Small intestine (tissue), 7 donors: ENCODE measurements at regions not wholly inside any gene's neighbourhood (a gene's known extent, or its start where the extent isn't known, plus 50 kb on each side); places are given as distances from the start of the nearest gene placed in this dataset.

Experiments
- DNase-seq, 2 donors: peaks; one replicate each; pipeline versions ENCODE4 v3.0.0 to v3.0.0-alpha.2; 2013
- FAIRE-seq: peaks from 2 replicates; lab custom pipeline; 2012; peaks lifted over from hg19 to GRCh38; lab: Jason Lieb, UNC
- H3K27ac ChIP-seq, 3 donors: one replicate each; pipeline ENCODE4 v1.5.1; 2013; ENCODE audit warnings: low read length in 2 of 3, mild to moderate bottlenecking in 2 of 3, control low read depth in 1 of 3, inconsistent platforms in 1 of 3, low read depth in 1 of 3, moderate library complexity in 1 of 3
- H3K27me3 ChIP-seq, 3 donors: one replicate each; pipeline ENCODE4 v1.6.1; 2013; ENCODE audit warnings: low read length in 3 of 3, inconsistent platforms in 1 of 3; ENCODE audit not compliant: control insufficient read depth in 3 of 3, insufficient read depth in 3 of 3
- H3K36me3 ChIP-seq, 3 donors: one replicate each; pipeline ENCODE4 v1.6.1; 2013; ENCODE audit warnings: low read length in 3 of 3, inconsistent platforms in 1 of 3, low read depth in 1 of 3, mild to moderate bottlenecking in 1 of 3, moderate library complexity in 1 of 3; ENCODE audit not compliant: control insufficient read depth in 3 of 3, insufficient read depth in 2 of 3
- H3K4me1 ChIP-seq, 3 donors: one replicate each; pipeline ENCODE4 v1.6.1; 2013; ENCODE audit warnings: low read length in 2 of 3, inconsistent platforms in 1 of 3, low read depth in 1 of 3, mild to moderate bottlenecking in 1 of 3, moderate library complexity in 1 of 3; ENCODE audit not compliant: control insufficient read depth in 3 of 3, insufficient read depth in 2 of 3
- H3K4me3 ChIP-seq, 3 donors: one replicate each; pipeline ENCODE4 v1.5.1; 2013; ENCODE audit warnings: low read length in 3 of 3, control low read depth in 1 of 3, inconsistent platforms in 1 of 3, low read depth in 1 of 3, mild to moderate bottlenecking in 1 of 3, moderate library complexity in 1 of 3
- H3K9me3 ChIP-seq, 2 donors: one replicate each; pipeline ENCODE4 v1.6.1; 2013; ENCODE audit warnings: low read depth in 1 of 2, low read length in 1 of 2; ENCODE audit not compliant: control insufficient read depth in 2 of 2, insufficient read depth in 1 of 2
- WGBS, 3 donors: extraction: QIAGEN DNeasy Blood & Tissue Kit; methylation state at CpG; one replicate each; pipeline ENCODE4 v1.1.7; 2013; 5-methylcytosine and 5-hydroxymethylcytosine counted together
- donor health status: healthy with polysubstance abuse.
- donor health status: control.
- donor health status: control.
- donor health status: Bipolar disorder and iron deficiency.
- donor health status: healthy.

- H3K9me3 ChIP-seq, result no peaks in the 10 kb centered on the region
- no peak overlapping the region for H3K4me3 ChIP-seq
- DNase-seq, result no peak
- no peaks in the 10 kb centered on the region for H3K36me3 ChIP-seq
- no peak for FAIRE-seq
- no peak overlapping the region for H3K27ac ChIP-seq
- H3K4me1 ChIP-seq, result no peaks in the 10 kb centered on the region
- WGBS, 3 donors, result 27 to 50% (median 30%) methylated on average over 5 of the region's 5 CpGs
- no peaks in the 10 kb centered on the region for H3K27me3 ChIP-seq
Measured at GRCh38 chr18:1573732-1574131, 669.1 kb downstream of the ADCYAP1 start.

- H3K4me1 ChIP-seq, result no peaks in the 10 kb centered on the region
- FAIRE-seq (no peak), DNase-seq (no peak)
- H3K9me3 ChIP-seq, result no peaks in the 10 kb centered on the region
- no peak overlapping the region for H3K27ac ChIP-seq
- no peak overlapping the region for H3K4me3 ChIP-seq
- no peaks in the 10 kb centered on the region for H3K36me3 ChIP-seq
- H3K27me3 ChIP-seq, result no peaks in the 10 kb centered on the region
- WGBS, 3 donors, result 23 to 58% (median 27%) methylated on average over 3 of the region's 3 CpGs
Measured at GRCh38 chr18:1575084-1575483, 670.4 kb downstream of the ADCYAP1 start.

GRCh38 chr18:1578505-1578904, 673.8 kb downstream of the ADCYAP1 start:
- no peaks in the 10 kb centered on the region for H3K27me3 ChIP-seq
- FAIRE-seq (no peak), DNase-seq (no peak)
- H3K4me1 ChIP-seq, result no peaks in the 10 kb centered on the region
- 74 to 82% (median 82%) methylated on average over 6 of the region's 6 CpGs for WGBS, 3 donors
- no peaks in the 10 kb centered on the region for H3K36me3 ChIP-seq
- no peak overlapping the region for H3K4me3 ChIP-seq
- H3K27ac ChIP-seq, result no peak overlapping the region
- no peaks in the 10 kb centered on the region for H3K9me3 ChIP-seq

- DNase-seq (no peak), FAIRE-seq (no peak)
- no peaks in the 10 kb centered on the region for H3K27me3 ChIP-seq
- no peaks in the 10 kb centered on the region for H3K4me1 ChIP-seq
- H3K9me3 ChIP-seq, result no peaks in the 10 kb centered on the region
- 3 to 48% (median 21%) methylated on average over 1 of the region's 1 CpG for WGBS, 3 donors
- H3K4me3 ChIP-seq, result no peak overlapping the region
- H3K36me3 ChIP-seq, result no peaks in the 10 kb centered on the region
- H3K27ac ChIP-seq, result no peak overlapping the region
Measured at GRCh38 chr18:1581581-1581980, 676.9 kb downstream of the ADCYAP1 start.

GRCh38 chr18:1585881-1586488, 681.3 kb downstream of the ADCYAP1 start:
- Histone ChIP-seq H3K4me3 (no peak overlapping the region), H3K9me3 (no peaks in the 10 kb centered on the region), H3K27ac (no peak overlapping the region), H3K4me1 (no peaks in the 10 kb centered on the region), H3K27me3 (no peaks in the 10 kb centered on the region), H3K36me3 (no peaks in the 10 kb centered on the region)
- 2 to 5% (median 4%) methylated on average over 7 of the region's 7 CpGs for WGBS, 3 donors
- FAIRE-seq, result peak; percentile 44
- peak; percentile 19 to 21 for DNase-seq

GRCh38 chr18:1593091-1593490, 688.4 kb downstream of the ADCYAP1 start:
- FAIRE-seq (no peak), DNase-seq (no peak)
- Histone ChIP-seq H3K27ac (no peak overlapping the region), H3K4me3 (no peak overlapping the region), H3K36me3 (no peaks in the 10 kb centered on the region), H3K4me1 (no peaks in the 10 kb centered on the region), H3K27me3 (no peaks in the 10 kb centered on the region), H3K9me3 (no peaks in the 10 kb centered on the region)
- WGBS, 3 donors, result 39 to 72% (median 67%) methylated on average over 3 of the region's 3 CpGs

- DNase-seq (no peak), FAIRE-seq (no peak)
- H3K4me1 ChIP-seq, result no peaks in the 10 kb centered on the region
- H3K27ac ChIP-seq, result no peak overlapping the region
- no peak overlapping the region for H3K4me3 ChIP-seq
- H3K27me3 ChIP-seq, result no peaks in the 10 kb centered on the region
- 17 to 30% (median 29%) methylated on average over 1 of the region's 1 CpG for WGBS, 3 donors
- no peaks in the 10 kb centered on the region for H3K9me3 ChIP-seq
- H3K36me3 ChIP-seq, result no peaks in the 10 kb centered on the region
Measured at GRCh38 chr18:1595195-1595594, 690.5 kb downstream of the ADCYAP1 start.

- no peak for DNase-seq
Measured at GRCh38 chr18:1599196-1599595, 694.5 kb downstream of the ADCYAP1 start.

GRCh38 chr18:1604751-1605150, 700.1 kb downstream of the ADCYAP1 start:
- peaks cover 0 to 2% (median 0%) of the 10 kb centered on the region in 3 donors for H3K27me3 ChIP-seq
- DNase-seq, result no peak
- 80 to 84% (median 82%) methylated on average over 5 of the region's 5 CpGs for WGBS, 3 donors
- no peak overlapping the region for H3K27ac ChIP-seq
- no peaks in the 10 kb centered on the region for H3K4me1 ChIP-seq
- no peak overlapping the region for H3K4me3 ChIP-seq
- no peaks in the 10 kb centered on the region for H3K36me3 ChIP-seq
- FAIRE-seq, result no peak
- no peaks in the 10 kb centered on the region for H3K9me3 ChIP-seq

More at GRCh38 chr18:1599196-1599595, 694.5 kb downstream of the ADCYAP1 start:
- no peaks in the 10 kb centered on the region for H3K27me3 ChIP-seq
- no peaks in the 10 kb centered on the region for H3K4me1 ChIP-seq
- H3K4me3 ChIP-seq, result no peak overlapping the region
- 50 to 59% (median 53%) methylated on average over 3 of the region's 3 CpGs for WGBS, 3 donors
- FAIRE-seq, result no peak
- no peak overlapping the region for H3K27ac ChIP-seq
- H3K36me3 ChIP-seq, result no peaks in the 10 kb centered on the region
- H3K9me3 ChIP-seq, result no peaks in the 10 kb centered on the region
